Nephron (organoid): ENCODE measurements at regions not wholly inside any gene's neighbourhood (a gene's known extent, or its start where the extent isn't known, plus 50 kb on each side); places are given as distances from the start of the nearest gene placed in this dataset.
A peak's percentile ranks its signal among the peaks of the same experiment; 100 is the strongest.

Experiments
- H3K27ac Mint-ChIP-seq, 3 experiments: 2 replicates each; pipeline ENCODE4 v1.8.0; 2020; ENCODE audit warnings: mixed read lengths in 3 of 3, mild to moderate bottlenecking in 2 of 3, moderate library complexity in 1 of 3
- H3K27me3 Mint-ChIP-seq: 2 replicates; pipeline ENCODE4 v1.8.0; 2021; ENCODE audit warnings: low read depth, mild to moderate bottlenecking, moderate library complexity, mixed read lengths
- H3K36me3 Mint-ChIP-seq: 2 replicates; pipeline ENCODE4 v1.8.0; 2020; ENCODE audit warnings: low read depth, mixed read lengths
- H3K4me1 Mint-ChIP-seq: 2 replicates; pipeline ENCODE4 v1.8.0; 2020; ENCODE audit warnings: mixed read lengths
- H3K4me3 Mint-ChIP-seq, 3 experiments: 2 replicates each; pipeline ENCODE4 v1.8.0; 2020; ENCODE audit warnings: mild to moderate bottlenecking in 3 of 3, mixed read lengths in 3 of 3, moderate library complexity in 2 of 3
- H3K9me3 Mint-ChIP-seq: 2 replicates; pipeline ENCODE4 v1.8.0; 2020; ENCODE audit warnings: mixed read lengths
- CTCF ChIP-seq, 3 experiments: fragments of 200-600 bp; sonication (generic); IDR thresholded peaks; one replicate each; pipeline ENCODE4 v1.5.0; 2021; ENCODE audit warnings: antibody characterized with exemption in 3 of 3; ENCODE audit not compliant: unreplicated experiment in 3 of 3

DNA sequence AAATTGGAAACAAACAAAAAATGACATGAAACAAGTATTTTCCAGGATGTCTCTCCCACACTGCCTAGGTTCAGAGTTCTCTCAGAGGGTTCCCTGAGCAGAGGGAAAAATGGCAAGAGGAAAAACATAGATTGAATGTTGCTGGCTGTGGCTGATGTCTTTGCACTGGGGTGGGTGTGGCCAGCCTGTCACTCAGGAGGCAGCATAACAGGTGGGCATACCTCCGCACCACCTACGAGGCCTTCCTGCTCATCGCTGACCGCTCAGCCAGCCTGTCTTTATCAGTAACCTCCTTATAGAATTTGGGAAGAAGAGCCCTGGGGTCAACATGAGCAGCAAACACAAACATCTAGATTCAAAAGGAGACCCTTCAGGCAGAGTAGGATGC is 216.6 kb upstream of the UMPS start:
- H3K4me1 Mint-ChIP-seq: peaks cover 12% of the 10 kb centered on the region
- peak overlapping the region in 1 of 3 experiments; percentile 77 for H3K27ac Mint-ChIP-seq
- H3K27me3 Mint-ChIP-seq: peaks cover 3% of the 10 kb centered on the region
- TF ChIP-seq CTCF (IDR thresholded peaks at IDR 0.05; ENCODE audit: unreplicated experiment in 3 of 3): no peak
- H3K9me3 Mint-ChIP-seq: no peaks in the 10 kb centered on the region
- no peak overlapping the region for H3K4me3 Mint-ChIP-seq
- peaks cover 27% of the 10 kb centered on the region for H3K36me3 Mint-ChIP-seq

DNA sequence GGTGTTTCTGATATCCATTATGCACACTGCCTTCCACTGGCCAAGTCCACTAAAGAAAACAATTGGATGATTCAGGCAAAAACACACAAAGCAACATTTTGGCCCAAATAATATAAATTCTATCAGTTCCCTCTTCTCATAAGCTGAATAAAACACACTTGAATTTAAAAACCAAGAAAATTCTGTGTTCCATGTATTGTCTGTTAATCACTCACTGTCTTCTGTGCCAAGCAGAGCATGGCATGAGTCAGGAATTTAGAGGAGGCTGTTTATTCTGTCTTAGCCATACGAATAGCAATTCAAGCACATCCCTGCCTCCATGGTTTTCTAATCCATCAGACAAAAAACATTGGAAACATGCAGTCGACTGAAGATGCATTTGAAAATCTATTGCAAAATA is 215.6 kb upstream of the UMPS start:
- H3K27me3 Mint-ChIP-seq: peaks cover 3% of the 10 kb centered on the region

DNA sequence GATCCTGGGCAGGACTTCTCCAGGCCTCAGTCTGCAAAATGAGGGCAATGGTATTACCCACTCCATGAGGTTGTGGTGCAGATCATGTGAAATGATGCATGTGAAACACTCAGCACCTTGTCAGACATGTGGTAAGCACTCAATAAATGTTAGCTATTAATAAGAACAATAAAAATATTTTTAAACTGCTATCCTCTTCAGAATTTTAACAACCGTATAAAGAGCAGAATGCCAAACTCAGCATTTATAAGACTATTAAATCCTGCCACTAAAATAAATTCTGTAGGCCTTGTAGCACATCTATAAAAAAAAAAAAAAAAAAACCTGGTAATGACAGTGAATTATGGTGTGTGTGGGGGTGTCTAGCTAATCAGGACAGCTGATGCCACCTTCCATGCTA is 213.9 kb upstream of the UMPS start:
- Mint-ChIP-seq H3K27ac (no peak overlapping the region), H3K4me1 (peaks cover 12% of the 10 kb centered on the region)
- TF ChIP-seq CTCF (IDR thresholded peaks at IDR 0.05; ENCODE audit: unreplicated experiment in 3 of 3): no peak

More for the DNA sequence above, 215.6 kb upstream of the UMPS start:
- Mint-ChIP-seq H3K9me3 (no peaks in the 10 kb centered on the region), H3K27ac (peak overlapping the region in 2 of 3 experiments; percentile 3 to 81), H3K4me1 (peaks cover 12% of the 10 kb centered on the region), H3K36me3 (peaks cover 21% of the 10 kb centered on the region), H3K4me3 (no peak overlapping the region)
- no peak for TF ChIP-seq CTCF (IDR thresholded peaks at IDR 0.05; ENCODE audit: unreplicated experiment in 3 of 3)

DNA sequence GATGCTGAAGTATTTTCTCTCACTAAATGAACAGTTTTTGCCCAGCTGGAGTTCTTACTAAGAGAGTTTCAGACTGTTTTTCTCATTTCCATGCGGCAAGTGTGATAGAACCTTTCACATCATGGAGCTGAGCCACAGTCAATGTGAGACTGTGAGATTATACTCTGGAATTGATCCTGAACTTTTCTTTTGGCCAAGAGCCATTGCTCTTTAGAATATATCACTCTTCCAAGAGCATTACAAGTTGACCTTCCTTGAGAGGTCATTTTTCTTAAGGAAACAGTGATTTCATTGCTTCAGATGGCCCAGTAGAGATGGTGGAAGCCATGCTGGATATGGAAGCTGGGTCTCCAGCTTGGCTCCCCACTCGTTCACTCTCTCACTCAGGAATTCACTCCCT is 212.9 kb upstream of the UMPS start:
- peaks cover 12% of the 10 kb centered on the region for H3K4me1 Mint-ChIP-seq
- no peak for TF ChIP-seq CTCF (IDR thresholded peaks at IDR 0.05; ENCODE audit: unreplicated experiment in 3 of 3)

More for the DNA sequence above, 213.9 kb upstream of the UMPS start:
- H3K27me3 Mint-ChIP-seq: peaks cover 3% of the 10 kb centered on the region
- H3K36me3 Mint-ChIP-seq: peaks cover 9% of the 10 kb centered on the region
- H3K4me3 Mint-ChIP-seq: no peak overlapping the region
- H3K9me3 Mint-ChIP-seq: no peaks in the 10 kb centered on the region

GRCh38 chr3:124518350-124518749 is 211.9 kb upstream of the UMPS start:
- Mint-ChIP-seq H3K9me3 (no peaks in the 10 kb centered on the region), H3K4me1 (peaks cover 12% of the 10 kb centered on the region), H3K4me3 (no peak overlapping the region), H3K27ac (no peak overlapping the region), H3K36me3 (peaks cover 9% of the 10 kb centered on the region), H3K27me3 (no peaks in the 10 kb centered on the region)
- no peak for TF ChIP-seq CTCF (IDR thresholded peaks at IDR 0.05; ENCODE audit: unreplicated experiment in 3 of 3)

More for the DNA sequence above, 212.9 kb upstream of the UMPS start:
- Mint-ChIP-seq H3K4me3 (no peak overlapping the region), H3K36me3 (peaks cover 9% of the 10 kb centered on the region), H3K9me3 (no peaks in the 10 kb centered on the region), H3K27me3 (peaks cover 3% of the 10 kb centered on the region), H3K27ac (peak overlapping the region; percentile 43 to 78 (median 69))

- no peak overlapping the region for H3K27ac Mint-ChIP-seq
- no peak for TF ChIP-seq CTCF (IDR thresholded peaks at IDR 0.05; ENCODE audit: unreplicated experiment in 3 of 3)
- peaks cover 10% of the 10 kb centered on the region for H3K36me3 Mint-ChIP-seq
- H3K4me3 Mint-ChIP-seq: no peak overlapping the region
- H3K9me3 Mint-ChIP-seq: no peaks in the 10 kb centered on the region
- peaks cover 8% of the 10 kb centered on the region for H3K4me1 Mint-ChIP-seq
- H3K27me3 Mint-ChIP-seq: no peaks in the 10 kb centered on the region
Measured at GRCh38 chr3:124519591-124520194, 210.6 kb upstream of the UMPS start.
